Stimulated activated CD8-positive, alpha-beta memory T cell treated with anti-CD3 and anti-CD28 coated beads, Interleukin-7, amount 100 ng/mL, for 24 hours (primary cell): ENCODE measurements at regions not wholly inside any gene's neighbourhood (a gene's known extent, or its start where the extent isn't known, plus 50 kb on each side); places are given as distances from the start of the nearest gene placed in this dataset.

Source experiments
- DNase-seq: peaks from one replicate; pipeline ENCODE4 v3.0.0-alpha.2; 2020; ENCODE audit warnings: low read depth

GRCh38 chr3:7793786-7794185, 707.8 kb upstream of the LMCD1 start:
- DNase-seq = no peak

DNA sequence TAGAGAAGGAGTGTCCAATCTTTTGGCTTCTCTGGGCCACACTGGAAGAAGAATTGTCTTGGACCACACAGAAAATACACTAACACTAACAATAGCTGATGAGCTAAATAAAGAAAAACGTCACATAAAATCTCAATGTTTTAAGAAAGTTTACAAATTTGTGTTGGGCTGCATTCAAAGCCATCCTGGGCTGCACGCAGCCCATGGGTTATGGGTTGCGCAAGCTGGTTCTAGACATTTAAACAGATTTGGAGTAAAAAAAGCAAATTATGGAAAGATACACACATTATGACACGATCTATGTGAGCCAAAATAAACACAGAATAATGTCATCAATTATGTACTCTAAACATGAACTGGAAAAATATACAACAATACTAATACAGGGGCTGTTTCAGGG, 703.3 kb upstream of the LMCD1 start:
- no peak for DNase-seq

DNA sequence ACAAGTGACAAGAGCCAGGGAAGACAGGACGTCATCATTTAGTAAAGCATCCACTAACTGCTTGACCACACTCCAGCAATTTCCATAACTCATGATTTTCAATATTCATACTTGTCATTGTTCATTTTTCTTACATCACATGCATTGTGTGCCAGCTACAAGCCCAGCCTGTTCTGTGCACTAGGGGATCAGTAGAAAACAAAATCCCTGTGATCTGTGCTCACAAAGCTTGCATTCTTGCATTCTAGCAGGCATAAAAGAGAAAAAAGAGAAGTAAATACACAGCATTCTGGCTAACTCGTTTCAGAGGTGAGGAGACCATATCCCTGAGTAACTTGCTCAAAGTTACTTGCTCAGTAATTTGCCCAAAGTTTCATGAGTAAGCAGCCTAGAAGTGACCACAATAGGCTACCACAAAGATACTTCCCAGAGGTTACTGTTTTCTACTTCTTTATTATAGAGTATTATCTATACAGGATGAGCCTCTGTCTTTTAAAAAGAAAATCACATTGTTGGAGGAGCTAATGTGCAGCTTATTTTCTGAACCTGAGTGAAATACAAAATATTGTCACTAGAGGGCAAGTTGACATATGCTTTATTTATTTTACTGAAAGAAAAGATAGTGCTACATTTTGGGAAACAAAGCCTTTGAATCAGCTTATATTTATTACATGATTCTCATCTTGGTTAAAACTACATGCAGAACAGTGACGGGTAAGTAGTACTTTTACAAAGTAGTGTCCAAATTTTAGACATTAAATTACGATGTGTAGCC, 701.4 kb upstream of the LMCD1 start:
- no peak for DNase-seq

- DNase-seq = no peak
These were observed 689.1 kb upstream of the LMCD1 start for GRCh38 chr3:7812490-7812889.

- DNase-seq = no peak
These were observed 688.3 kb upstream of the LMCD1 start for GRCh38 chr3:7813365-7813764.

DNA sequence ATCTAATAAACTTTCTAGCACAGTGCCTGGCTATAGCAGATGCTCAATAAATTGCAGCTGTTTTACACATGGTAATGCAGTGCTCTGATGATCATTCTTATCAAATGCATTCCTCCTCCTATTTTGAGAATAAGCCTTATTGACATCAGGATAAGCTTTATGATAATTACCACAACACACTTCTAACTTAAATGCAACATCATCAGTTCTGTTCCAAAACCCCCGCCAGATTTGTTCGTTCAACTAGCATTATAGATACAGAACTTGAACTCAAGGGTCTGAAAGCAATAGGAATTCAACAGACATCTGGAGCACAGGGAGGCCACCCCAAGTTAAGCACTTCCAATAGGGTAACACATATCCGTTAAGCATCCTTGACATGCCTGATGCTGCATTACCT, 684.4 kb upstream of the LMCD1 start:
- no peak for DNase-seq

GRCh38 chr3:7820969-7821368, 680.7 kb upstream of the LMCD1 start:
- no peak for DNase-seq

DNA sequence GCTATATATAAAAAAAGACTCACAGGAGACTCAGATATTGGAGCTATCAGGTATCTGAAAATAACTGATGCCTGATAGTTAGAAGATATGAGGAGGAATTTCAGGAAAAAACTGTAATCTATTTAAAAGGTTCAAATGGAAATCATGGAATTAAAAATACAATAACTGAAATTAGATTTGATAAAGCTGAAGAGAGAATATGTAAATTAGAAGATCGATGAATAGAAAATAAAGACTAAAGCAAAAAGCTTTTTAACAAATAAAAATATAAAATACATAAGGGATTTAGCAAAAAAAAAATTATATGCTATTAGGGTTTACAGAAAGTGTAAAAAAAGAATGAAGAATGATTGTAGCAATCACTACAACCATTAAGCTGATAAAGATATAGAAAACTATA, 679.8 kb upstream of the LMCD1 start:
- DNase-seq = no peak

DNA sequence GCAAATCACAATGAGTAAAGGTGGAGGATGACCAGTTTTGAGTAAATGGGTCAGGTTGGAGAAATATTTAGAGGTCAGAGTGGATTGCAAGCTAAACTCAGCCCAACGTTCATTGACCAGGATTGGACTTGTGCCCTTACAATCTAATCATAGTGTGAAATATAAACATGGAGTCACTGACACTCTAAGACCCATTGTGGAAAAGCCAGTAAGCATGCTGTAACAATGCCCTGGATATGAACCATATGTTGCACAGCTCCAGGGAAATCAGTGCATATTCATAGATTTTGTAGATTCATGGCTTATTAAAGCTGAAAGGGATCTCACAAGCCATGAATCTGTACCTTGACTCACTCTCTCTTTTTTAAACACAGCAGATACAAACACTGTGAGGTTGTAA, 660.2 kb upstream of the LMCD1 start:
- DNase-seq = no peak

DNA sequence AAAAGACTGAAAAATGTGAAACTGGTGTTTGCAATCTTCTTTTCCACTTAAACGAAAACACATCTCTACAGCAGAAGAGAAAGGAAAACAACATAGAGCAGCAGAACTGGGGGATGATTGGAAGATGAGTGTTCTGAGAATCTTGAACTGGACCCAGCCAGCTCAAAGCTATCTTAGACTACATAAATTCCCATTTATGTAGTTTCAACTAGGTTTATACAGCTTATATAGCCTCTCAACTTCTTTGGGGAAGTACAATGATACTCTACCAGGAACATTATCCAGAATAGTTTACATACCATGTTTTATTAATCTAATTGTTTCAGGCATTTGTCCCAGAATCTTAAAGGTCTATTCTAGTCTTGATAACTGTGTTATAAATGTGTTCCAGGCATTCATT, 658.2 kb upstream of the LMCD1 start:
- DNase-seq = no peak

GRCh38 chr3:7847021-7847420, 654.6 kb upstream of the LMCD1 start:
- no peak for DNase-seq

DNA sequence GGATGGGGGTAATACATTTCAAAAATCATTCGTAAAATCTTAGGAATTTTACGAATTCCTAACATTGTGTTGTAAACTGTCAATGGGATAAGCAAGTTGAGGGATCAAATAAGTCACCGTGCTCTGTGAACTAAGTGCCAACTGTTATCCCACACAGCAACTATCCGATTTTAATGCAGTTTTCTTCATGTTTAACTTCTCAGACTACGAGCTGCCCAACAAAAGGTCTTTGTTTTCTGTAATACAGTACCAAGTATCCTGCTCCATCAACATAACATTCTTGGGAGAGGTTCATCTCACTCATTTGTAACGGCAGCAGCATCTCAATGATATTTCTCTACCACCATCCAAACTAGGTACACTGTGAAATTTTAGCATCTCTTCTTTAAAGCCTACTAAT, 654.1 kb upstream of the LMCD1 start:
- no peak for DNase-seq

- no peak for DNase-seq
These were observed 647.4 kb upstream of the LMCD1 start for GRCh38 chr3:7854266-7854665.

DNA sequence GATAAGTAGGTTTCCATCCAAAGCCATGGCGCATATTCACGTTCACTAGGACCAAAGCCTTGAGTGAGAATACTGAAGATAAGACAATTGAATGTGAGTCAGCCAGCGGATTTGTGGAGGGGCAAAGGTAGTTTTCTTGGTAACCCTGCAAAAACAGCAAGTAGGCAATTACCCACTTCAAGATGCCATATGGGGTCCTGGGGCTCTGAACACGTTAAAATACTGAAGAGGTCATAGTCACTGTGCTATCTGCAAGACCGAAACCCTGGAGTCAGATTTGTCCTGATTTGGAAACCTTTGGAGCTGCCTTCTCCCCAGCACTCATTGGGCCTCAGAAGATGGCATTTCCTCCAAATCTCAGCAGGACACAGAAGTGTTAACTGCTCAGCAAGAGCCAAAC, 646.9 kb upstream of the LMCD1 start:
- no peak for DNase-seq

DNA sequence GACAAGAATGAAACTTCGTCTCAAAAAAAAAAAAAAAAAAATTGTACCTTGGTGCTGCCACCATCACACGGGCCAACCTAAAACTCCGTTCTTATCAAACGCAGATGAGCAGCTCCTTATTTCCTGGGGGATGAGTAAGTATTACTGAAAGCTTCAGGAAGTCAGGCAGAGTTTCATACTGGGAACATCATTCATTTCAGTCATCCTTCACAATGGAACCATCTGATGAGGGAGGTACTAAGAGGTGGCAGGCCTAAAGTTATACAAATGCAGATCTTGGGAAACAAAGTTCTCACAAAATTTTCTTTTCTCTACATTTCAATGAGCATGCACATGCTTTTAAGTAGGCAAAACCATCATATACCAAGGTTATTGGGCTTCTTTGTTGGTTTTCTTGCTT, 636.0 kb upstream of the LMCD1 start:
- DNase-seq = no peak

DNA sequence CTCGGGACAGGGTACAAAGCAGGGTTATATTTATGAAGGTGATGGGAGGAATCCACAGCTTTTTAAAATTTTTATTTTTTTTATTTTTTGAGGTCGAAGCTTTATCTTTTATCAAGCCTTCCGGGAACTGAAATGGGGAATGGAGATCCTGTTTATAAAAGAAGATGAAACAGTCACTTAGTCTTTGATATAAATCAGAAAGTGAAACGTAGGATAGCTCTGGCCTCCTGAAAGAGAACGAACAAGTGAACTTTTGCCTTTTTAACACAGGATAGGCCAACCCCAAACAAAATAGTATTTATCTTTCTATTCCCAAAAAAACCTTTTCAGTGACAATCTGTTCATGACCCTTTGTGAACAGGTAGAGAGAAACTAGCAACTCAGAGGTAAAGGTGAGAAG, 634.0 kb upstream of the LMCD1 start:
- DNase-seq = no peak

GRCh38 chr3:7871003-7871560, 630.5 kb upstream of the LMCD1 start:
- DNase-seq = no peak

DNA sequence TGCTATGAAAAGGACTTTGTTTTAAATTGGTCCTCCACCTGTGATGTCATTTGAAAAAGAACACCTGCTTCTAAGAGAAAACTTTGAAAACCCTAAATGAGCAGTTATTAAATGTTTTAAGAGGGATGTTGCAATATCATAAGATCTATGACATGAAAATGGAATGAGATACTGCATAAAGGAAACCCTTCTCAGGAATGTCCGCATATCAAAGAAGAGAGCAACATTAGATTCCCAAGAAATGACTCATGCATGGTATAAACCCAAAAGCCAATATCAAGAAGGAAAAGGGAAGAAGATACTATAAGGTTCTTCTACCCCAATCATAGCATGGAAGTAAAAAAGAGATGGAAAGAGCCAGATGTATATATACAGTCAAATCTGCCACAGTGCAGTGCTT, 627.5 kb upstream of the LMCD1 start:
- no peak for DNase-seq

GRCh38 chr3:7875925-7876324, 625.7 kb upstream of the LMCD1 start:
- DNase-seq = no peak

DNA sequence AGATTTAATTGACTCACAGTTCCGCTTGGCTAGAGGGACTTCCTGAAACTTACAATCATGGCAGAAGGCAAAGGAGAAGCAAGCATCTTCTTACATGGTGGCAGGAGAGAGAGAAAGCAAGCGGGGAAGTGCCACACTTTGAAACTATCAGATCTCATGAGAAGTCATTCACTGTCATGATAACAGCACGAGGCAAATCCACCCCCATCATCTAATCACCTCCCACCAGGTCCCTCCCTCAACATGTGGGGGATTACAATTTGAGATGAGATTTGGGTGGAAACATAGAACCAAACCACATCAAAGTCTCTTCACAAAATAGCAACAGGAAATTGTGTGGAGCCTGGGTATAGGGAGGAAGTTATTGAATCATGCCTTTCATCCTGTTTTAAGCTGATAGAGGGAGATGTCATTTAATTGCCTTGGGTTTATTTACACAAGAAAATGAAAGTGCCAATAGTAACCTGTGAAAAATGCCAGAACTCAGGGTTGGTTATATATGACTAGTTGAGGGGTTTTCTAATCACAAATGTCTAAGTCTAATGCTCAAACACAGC, 624.8 kb upstream of the LMCD1 start:
- no peak for DNase-seq

DNA sequence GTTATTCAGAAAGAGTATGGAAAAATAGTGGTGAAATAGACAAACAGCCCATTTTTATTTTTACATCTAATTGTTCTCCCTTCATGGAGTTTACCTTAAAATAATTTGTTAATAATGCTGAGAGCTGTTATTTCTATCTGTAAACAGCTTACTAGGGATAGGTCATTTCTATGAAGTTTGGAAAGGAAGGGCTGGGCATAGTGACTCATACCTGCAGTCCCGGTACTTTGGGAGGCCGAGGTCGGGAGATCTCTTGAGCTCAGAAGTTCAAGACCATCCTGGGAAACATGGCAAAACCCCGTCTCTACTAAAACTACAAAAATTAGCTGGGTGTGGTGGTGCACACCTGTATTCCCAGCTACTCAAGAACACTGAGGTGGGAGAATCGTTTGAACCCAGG, 624.3 kb upstream of the LMCD1 start:
- DNase-seq = no peak

- no peak for DNase-seq
These were observed 622.1 kb upstream of the LMCD1 start for GRCh38 chr3:7879572-7879971.

DNA sequence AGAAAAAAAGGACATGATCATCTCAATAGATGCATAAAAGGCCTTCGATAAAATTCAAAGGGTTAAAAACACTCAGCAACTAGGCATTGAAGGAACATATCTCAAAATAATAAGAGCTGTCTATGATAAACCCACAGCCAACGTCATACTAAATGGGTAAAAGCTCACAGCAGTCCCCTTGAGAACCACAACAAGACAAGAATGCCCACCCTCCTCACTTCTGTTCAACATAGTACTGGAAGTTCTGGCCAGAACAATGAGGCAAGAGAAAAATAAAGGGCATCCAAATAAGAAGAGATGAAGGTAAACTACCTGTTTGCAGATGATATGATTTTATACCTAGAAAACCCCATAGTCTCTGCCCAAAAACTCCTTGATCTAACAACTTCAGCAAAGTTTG, 619.7 kb upstream of the LMCD1 start:
- DNase-seq = no peak

GRCh38 chr3:7897655-7898054, 604.0 kb upstream of the LMCD1 start:
- DNase-seq = no peak
